ENCODE measurements at regions not wholly inside any gene's neighbourhood (a gene's known extent, or its start where the extent isn't known, plus 50 kb on each side); places are given as distances from the start of the nearest gene placed in this dataset.

GRCh38 chr1:201745023-201745422 is 83.9 kb upstream of the IPO9 start:
- H3K27ac Mint-ChIP-seq: peak overlapping the region; percentile 28
- Histone ChIP-seq H3K36me3 (no peaks in the 10 kb centered on the region), H3K27me3 (no peaks in the 10 kb centered on the region), H3K27ac (no peak overlapping the region), H3K4me2 (no peak overlapping the region), H3K9me3 (ENCODE audit: low read depth) (no peaks in the 10 kb centered on the region), H3F3A (ENCODE audit: low read depth) (peaks cover 59% of the 10 kb centered on the region), H3K4me3 (no peak overlapping the region), H3K4me1 (peaks cover 51% of the 10 kb centered on the region), H3K9ac (no peak overlapping the region), H3K79me2 (ENCODE audit: low read depth) (peaks cover 100% of the 10 kb centered on the region), H2AFZ (replicated peaks) (no peak overlapping the region), H4K20me1 (ENCODE audit: low read depth) (peaks cover 17% of the 10 kb centered on the region)
- DNase-seq (ENCODE audit: low spot score): no peak
- no peak overlapping the region for H3K4me3 Mint-ChIP-seq
- peaks cover 85% of the 10 kb centered on the region for H3K4me1 Mint-ChIP-seq
- H3K36me3 Mint-ChIP-seq: peaks cover 19% of the 10 kb centered on the region
- H3K27me3 Mint-ChIP-seq (ENCODE audit: insufficient read depth, low read depth): no peaks in the 10 kb centered on the region
- H3K9me3 Mint-ChIP-seq: no peaks in the 10 kb centered on the region
- no peak for TF ChIP-seq EZH2phosphoT487 (IDR thresholded peaks at IDR 0.05)
- TF ChIP-seq EZH2 (IDR thresholded peaks at IDR 0.05): no peak
- TF ChIP-seq CTCF (IDR thresholded peaks at IDR 0.05): no peak

GRCh38 chr1:201746156-201746555 is 82.8 kb upstream of the IPO9 start:
- H3K4me3 Mint-ChIP-seq: no peak overlapping the region
- Histone ChIP-seq H2AFZ (replicated peaks) (no peak overlapping the region), H3F3A (ENCODE audit: low read depth) (peaks cover 62% of the 10 kb centered on the region), H3K27ac (peak overlapping the region; percentile 96), H3K9ac (no peak overlapping the region), H4K20me1 (ENCODE audit: low read depth) (peaks cover 17% of the 10 kb centered on the region), H3K79me2 (ENCODE audit: low read depth) (peaks cover 100% of the 10 kb centered on the region), H3K9me3 (ENCODE audit: low read depth) (no peaks in the 10 kb centered on the region), H3K27me3 (no peaks in the 10 kb centered on the region), H3K4me1 (peaks cover 58% of the 10 kb centered on the region), H3K4me3 (no peak overlapping the region), H3K4me2 (no peak overlapping the region), H3K36me3 (no peaks in the 10 kb centered on the region)
- peaks cover 19% of the 10 kb centered on the region for H3K36me3 Mint-ChIP-seq
- H3K27ac Mint-ChIP-seq: no peak overlapping the region
- H3K27me3 Mint-ChIP-seq (ENCODE audit: insufficient read depth, low read depth): no peaks in the 10 kb centered on the region
- DNase-seq (ENCODE audit: low spot score): no peak
- TF ChIP-seq EZH2phosphoT487 (IDR thresholded peaks at IDR 0.05) (no peak), EZH2 (IDR thresholded peaks at IDR 0.05) (no peak), CTCF (IDR thresholded peaks at IDR 0.05) (no peak)
- H3K4me1 Mint-ChIP-seq: peaks cover 88% of the 10 kb centered on the region
- no peaks in the 10 kb centered on the region for H3K9me3 Mint-ChIP-seq

GRCh38 chr1:201747261-201747660 is 81.7 kb upstream of the IPO9 start:
- Histone ChIP-seq H3K27ac (peak overlapping the region; percentile 96), H3K4me1 (peaks cover 57% of the 10 kb centered on the region), H3K4me2 (peak overlapping the region; percentile 40), H3K9ac (no peak overlapping the region), H3K9me3 (ENCODE audit: low read depth) (no peaks in the 10 kb centered on the region), H4K20me1 (ENCODE audit: low read depth) (peaks cover 10% of the 10 kb centered on the region), H2AFZ (replicated peaks) (no peak overlapping the region), H3K79me2 (ENCODE audit: low read depth) (peaks cover 94% of the 10 kb centered on the region), H3F3A (ENCODE audit: low read depth) (peaks cover 62% of the 10 kb centered on the region), H3K4me3 (no peak overlapping the region), H3K27me3 (no peaks in the 10 kb centered on the region), H3K36me3 (no peaks in the 10 kb centered on the region)
- no peak for TF ChIP-seq CTCF (IDR thresholded peaks at IDR 0.05)
- no peak for TF ChIP-seq EZH2 (IDR thresholded peaks at IDR 0.05)
- TF ChIP-seq EZH2phosphoT487 (IDR thresholded peaks at IDR 0.05): no peak
- no peaks in the 10 kb centered on the region for H3K9me3 Mint-ChIP-seq
- H3K4me3 Mint-ChIP-seq: no peak overlapping the region
- DNase-seq (ENCODE audit: low spot score): no peak
- no peaks in the 10 kb centered on the region for H3K27me3 Mint-ChIP-seq (ENCODE audit: insufficient read depth, low read depth)
- H3K36me3 Mint-ChIP-seq: peaks cover 19% of the 10 kb centered on the region
- peaks cover 88% of the 10 kb centered on the region for H3K4me1 Mint-ChIP-seq
- peak overlapping the region; percentile 95 for H3K27ac Mint-ChIP-seq
